ENCODE measurements at regions not wholly inside any gene's neighbourhood (a gene's known extent, or its start where the extent isn't known, plus 50 kb on each side); places are given as distances from the start of the nearest gene placed in this dataset.

GRCh38 chr14:34174973-34175372 is 224.1 kb upstream of the EGLN3 start:
- ChIA-PET CTCF (no interaction called here), POLR2A (no interaction called here)
- TF ChIP-seq SMAD3 (CRISPR knock-in tag; IDR thresholded peaks at IDR 0.05; ENCODE audit: borderline replicate concordance), result no peak
- Mint-ChIP-seq H3K36me3 (no peaks in the 10 kb centered on the region), H3K4me3 (no peak overlapping the region), H3K27me3 (ENCODE audit: low read depth) (no peaks in the 10 kb centered on the region), H3K27ac (no peak overlapping the region), H3K9me3 (no peaks in the 10 kb centered on the region), H3K4me1 (no peaks in the 10 kb centered on the region)
- no peak for DNase-seq (ENCODE audit: low spot score)
- no peak for ATAC-seq

GRCh38 chr14:34173916-34174315 is 223.0 kb upstream of the EGLN3 start:
- ChIA-PET CTCF (interaction anchor here (1.1 kb wide), 1 partner anchor 325 kb away, joined by 3 read pairs; no protein-coding TSS in a partner anchor), POLR2A (no interaction called here)
- H3K9me3 Mint-ChIP-seq, result no peaks in the 10 kb centered on the region
- no peak overlapping the region for H3K27ac Mint-ChIP-seq
- no peaks in the 10 kb centered on the region for H3K27me3 Mint-ChIP-seq (ENCODE audit: low read depth)
- no peak overlapping the region for H3K4me3 Mint-ChIP-seq
- TF ChIP-seq ARID4B (CRISPR knock-in tag; IDR thresholded peaks at IDR 0.05; ENCODE audit: borderline replicate concordance) (no peak), PREB (CRISPR knock-in tag; IDR thresholded peaks at IDR 0.05; ENCODE audit: borderline replicate concordance) (no peak), MAX (CRISPR knock-in tag; IDR thresholded peaks at IDR 0.05) (no peak), ZNF121 (CRISPR knock-in tag; IDR thresholded peaks at IDR 0.05) (no peak)
- DNase-seq (ENCODE audit: low spot score), result no peak
- no peaks in the 10 kb centered on the region for H3K4me1 Mint-ChIP-seq
- no peaks in the 10 kb centered on the region for H3K36me3 Mint-ChIP-seq
- ATAC-seq, result no peak

- ATAC-seq, result no peak
- TF ChIP-seq SMAD3 (CRISPR knock-in tag; IDR thresholded peaks at IDR 0.05; ENCODE audit: borderline replicate concordance), result no peak
- no peak for TF ChIP-seq AR (CRISPR knock-in tag; IDR thresholded peaks at IDR 0.05)
- no peak for TF ChIP-seq OVOL2 (CRISPR knock-in tag; IDR thresholded peaks at IDR 0.05; ENCODE audit: borderline replicate concordance)
- no peak for TF ChIP-seq PREB (CRISPR knock-in tag; IDR thresholded peaks at IDR 0.05; ENCODE audit: borderline replicate concordance)
- no peak for TF ChIP-seq TEAD4 (CRISPR knock-in tag; IDR thresholded peaks at IDR 0.05)
- no peak for TF ChIP-seq ZNF219 (CRISPR knock-in tag; IDR thresholded peaks at IDR 0.05; ENCODE audit: borderline replicate concordance)
- no peak for TF ChIP-seq JAZF1 (CRISPR knock-in tag; IDR thresholded peaks at IDR 0.05)
- TF ChIP-seq ZNF263 (CRISPR knock-in tag; IDR thresholded peaks at IDR 0.05; ENCODE audit: low read depth), result no peak
- no peak for TF ChIP-seq FOXP4 (CRISPR knock-in tag; IDR thresholded peaks at IDR 0.05)
- no peak for TF ChIP-seq CBFB (CRISPR knock-in tag; IDR thresholded peaks at IDR 0.05; ENCODE audit: low read depth)
- no peak for TF ChIP-seq MXD4 (CRISPR knock-in tag; IDR thresholded peaks at IDR 0.05; ENCODE audit: borderline replicate concordance)
- TF ChIP-seq FOXJ3 (CRISPR knock-in tag; IDR thresholded peaks at IDR 0.05; ENCODE audit: borderline replicate concordance), result no peak
- no peak overlapping the region for H3K4me3 Mint-ChIP-seq
- no peaks in the 10 kb centered on the region for H3K9me3 Mint-ChIP-seq
- POLR2A ChIA-PET, result interaction anchor here (0.6 kb wide), 1 partner anchor 240 kb away, joined by 4 read pairs; no protein-coding TSS in a partner anchor
- H3K27me3 Mint-ChIP-seq (ENCODE audit: low read depth), result no peaks in the 10 kb centered on the region; the same call in 1 of the 2 replicates
- no peaks in the 10 kb centered on the region for H3K4me1 Mint-ChIP-seq
- H3K36me3 Mint-ChIP-seq, result no peaks in the 10 kb centered on the region
- CTCF ChIA-PET, result interaction anchor here (1.1 kb wide), 1 partner anchor 74 kb away, joined by 4 read pairs; no protein-coding TSS in a partner anchor
- no peak overlapping the region for H3K27ac Mint-ChIP-seq
- DNase-seq (ENCODE audit: low spot score), result no peak
Observed at GRCh38 chr14:34172550-34173368, 221.9 kb upstream of the EGLN3 start.
